Trophoblast cell (in vitro differentiated cells and primary cell): ENCODE measurements at regions not wholly inside any gene's neighbourhood (a gene's known extent, or its start where the extent isn't known, plus 50 kb on each side); places are given as distances from the start of the nearest gene placed in this dataset.

Experiments used
- DNase-seq, 2 donors: peaks; one replicate each; pipeline ENCODE4 v3.0.0-alpha.2; 2016
- H2AFZ ChIP-seq: 2 replicates; pipeline ENCODE4 v1.6.1; 2013; ENCODE audit warnings: low read length, moderate library complexity, mild to moderate bottlenecking; ENCODE audit not compliant: insufficient read depth, poor library complexity
- H2AK5ac ChIP-seq: 2 replicates; pipeline ENCODE4 v1.6.1; 2013; ENCODE audit warnings: mild to moderate bottlenecking, low read length
- H2BK120ac ChIP-seq: 2 replicates; pipeline ENCODE4 v1.6.1; 2013; ENCODE audit warnings: low read length, mild to moderate bottlenecking, moderate library complexity; ENCODE audit not compliant: insufficient read depth, poor library complexity
- H2BK12ac ChIP-seq: 2 replicates; pipeline ENCODE4 v1.6.1; 2013; ENCODE audit warnings: mild to moderate bottlenecking, low read length, moderate library complexity
- H2BK5ac ChIP-seq: 2 replicates; pipeline ENCODE4 v1.6.1; 2013; ENCODE audit warnings: low read length, low read depth, moderate library complexity, mild to moderate bottlenecking; ENCODE audit not compliant: poor library complexity
- H3K14ac ChIP-seq: 2 replicates; pipeline ENCODE4 v1.6.1; 2013; ENCODE audit warnings: mild to moderate bottlenecking, low read length
- H3K18ac ChIP-seq: 2 replicates; pipeline ENCODE4 v1.6.1; 2013; ENCODE audit warnings: mild to moderate bottlenecking, low read length
- H3K23ac ChIP-seq: 2 replicates; pipeline ENCODE4 v1.6.1; 2013; ENCODE audit warnings: low read length
- H3K27ac ChIP-seq: 2 replicates; pipeline ENCODE4 v1.5.1; 2013; ENCODE audit warnings: low read depth, mild to moderate bottlenecking, inconsistent platforms, low read length, moderate library complexity
- H3K27me3 ChIP-seq: 2 replicates; pipeline ENCODE4 v1.6.1; 2013; ENCODE audit warnings: inconsistent platforms, mild to moderate bottlenecking, low read length, moderate library complexity; ENCODE audit not compliant: insufficient read depth
- H3K36me3 ChIP-seq, 2 experiments: 1 replicate in 1 of 2; 2 replicates in 1 of 2; pipeline ENCODE4 v1.6.1; 2013; ENCODE audit warnings: low read length in 2 of 2, mild to moderate bottlenecking in 2 of 2, moderate library complexity in 1 of 2; ENCODE audit not compliant: insufficient read depth in 2 of 2, control insufficient read depth in 1 of 2
- H3K4ac ChIP-seq: 2 replicates; pipeline ENCODE4 v1.6.1; 2013; ENCODE audit warnings: low read depth, mild to moderate bottlenecking, low read length, moderate library complexity
- H3K4me1 ChIP-seq, 2 experiments: 1 replicate in 1 of 2; 2 replicates in 1 of 2; pipeline ENCODE4 v1.6.1; 2013; ENCODE audit warnings: low read length in 2 of 2, mild to moderate bottlenecking in 2 of 2, moderate library complexity in 1 of 2; ENCODE audit not compliant: insufficient read depth in 2 of 2, control insufficient read depth in 1 of 2
- H3K4me2 ChIP-seq: 2 replicates; pipeline ENCODE4 v1.6.1; 2013; ENCODE audit warnings: inconsistent platforms, mild to moderate bottlenecking, low read length, moderate library complexity
- H3K4me3 ChIP-seq: 2 replicates; pipeline ENCODE4 v1.5.1; 2013; ENCODE audit warnings: mild to moderate bottlenecking, low read depth, low read length, inconsistent platforms
- H3K79me1 ChIP-seq: one replicate; pipeline ENCODE4 v1.6.1; 2013; ENCODE audit warnings: low read length
- H3K79me2 ChIP-seq: 2 replicates; pipeline ENCODE4 v1.6.1; 2013; ENCODE audit warnings: low read length, mild to moderate bottlenecking; ENCODE audit not compliant: control insufficient read depth, insufficient read depth, poor library complexity
- H3K9ac ChIP-seq: 2 replicates; pipeline ENCODE4 v1.6.1; 2013; ENCODE audit warnings: mild to moderate bottlenecking, low read length
- H3K9me3 ChIP-seq: 2 replicates; pipeline ENCODE4 v1.6.1; 2013; ENCODE audit warnings: low read depth, mild to moderate bottlenecking, control low read depth, inconsistent platforms, low read length; ENCODE audit not compliant: insufficient read depth
- H4K12ac ChIP-seq: 2 replicates; pipeline ENCODE4 v1.6.1; 2013; ENCODE audit warnings: low read depth, mild to moderate bottlenecking, low read length, moderate library complexity
- H4K8ac ChIP-seq: 2 replicates; pipeline ENCODE4 v1.6.1; 2013; ENCODE audit warnings: low read depth, mild to moderate bottlenecking, low read length, moderate library complexity
- H4K91ac ChIP-seq: one replicate; pipeline ENCODE4 v1.6.1; 2013; ENCODE audit warnings: low read depth, mild to moderate bottlenecking, low read length, moderate library complexity
- WGBS: extraction: QIAGEN DNeasy Blood & Tissue Kit; methylation state at CpG from one replicate; pipeline ENCODE4 v1.1.7; 2013; ENCODE audit warnings: missing lambda C conversion rate; ENCODE audit not compliant: insufficient read length, insufficient coverage; ENCODE audit errors: extremely low coverage; 5-methylcytosine and 5-hydroxymethylcytosine counted together

DNA sequence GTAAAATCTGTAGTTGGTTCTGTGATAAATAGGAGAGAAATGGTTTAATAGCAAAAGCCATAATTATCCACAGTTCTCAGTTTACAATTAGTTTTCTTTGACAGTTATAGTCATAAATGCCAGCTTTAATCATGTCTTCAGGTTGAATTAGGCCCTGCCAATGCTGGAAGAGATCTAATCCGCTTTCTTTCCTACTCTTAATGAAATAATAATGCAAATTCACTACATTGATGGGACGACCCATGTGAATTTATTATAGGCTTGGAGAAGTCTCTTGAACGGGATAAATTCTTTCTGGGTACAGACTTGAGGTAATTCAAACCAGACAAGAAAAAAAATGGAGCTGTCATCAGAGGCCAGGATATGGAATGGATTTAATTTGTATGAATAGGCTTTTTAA is 950.4 kb downstream of the EFNA5 start:
- H3K36me3 ChIP-seq: no peaks in the 10 kb centered on the region
- H3K4me1 ChIP-seq: no peaks in the 10 kb centered on the region
- H4K12ac ChIP-seq: no peak overlapping the region
- no peak overlapping the region for H4K91ac ChIP-seq
- no CpG with 5 or more reads among the region's 3 CpGs for WGBS
- no peaks in the 10 kb centered on the region for H3K27me3 ChIP-seq
- H2BK5ac ChIP-seq: no peak overlapping the region
- H3K79me2 ChIP-seq: no peaks in the 10 kb centered on the region
- no peak for DNase-seq
- no peak overlapping the region for H3K9ac ChIP-seq
- H3K27ac ChIP-seq: no peak overlapping the region
- no peaks in the 10 kb centered on the region for H3K9me3 ChIP-seq
- H3K14ac ChIP-seq: no peak overlapping the region
- no peak overlapping the region for H3K4me2 ChIP-seq
- no peak overlapping the region for H2AK5ac ChIP-seq
- H3K4me3 ChIP-seq: no peak overlapping the region
- H2AFZ ChIP-seq: no peak overlapping the region
- H3K79me1 ChIP-seq: no peaks in the 10 kb centered on the region
- no peak overlapping the region for H2BK12ac ChIP-seq
- no peak overlapping the region for H3K23ac ChIP-seq
- H4K8ac ChIP-seq: no peak overlapping the region
- no peak overlapping the region for H3K18ac ChIP-seq
- H3K4ac ChIP-seq: no peak overlapping the region
- H2BK120ac ChIP-seq: no peak overlapping the region

DNA sequence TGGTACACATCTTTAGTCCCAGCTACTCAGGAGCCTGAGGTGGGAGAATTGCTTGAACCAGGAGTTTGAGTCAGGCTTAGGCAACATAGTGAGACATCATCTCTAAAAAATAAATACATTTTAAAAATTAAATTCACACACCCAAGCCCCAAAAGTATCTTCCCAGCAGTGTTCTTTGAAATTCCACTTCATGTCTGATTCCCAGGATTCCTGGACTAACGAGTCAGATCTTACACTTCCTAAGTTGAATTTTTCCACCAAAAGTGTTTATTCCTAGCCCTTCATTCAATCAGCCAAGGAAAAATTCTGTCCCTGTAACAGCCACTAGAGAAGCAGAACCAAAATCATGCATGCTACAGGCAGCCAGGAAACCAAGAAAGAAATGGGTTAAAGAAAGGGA is 970.9 kb downstream of the EFNA5 start:
- Histone ChIP-seq H3K4me2 (no peak overlapping the region), H3K79me1 (no peaks in the 10 kb centered on the region), H3K9me3 (no peaks in the 10 kb centered on the region), H3K79me2 (no peaks in the 10 kb centered on the region), H4K12ac (no peak overlapping the region), H3K36me3 (no peaks in the 10 kb centered on the region), H3K14ac (no peak overlapping the region), H3K9ac (no peak overlapping the region), H3K4ac (no peak overlapping the region), H3K27ac (no peak overlapping the region), H4K8ac (no peak overlapping the region), H2BK12ac (no peak overlapping the region), H2BK5ac (no peak overlapping the region), H3K23ac (no peak overlapping the region), H2BK120ac (no peak overlapping the region), H2AFZ (no peak overlapping the region), H3K18ac (no peak overlapping the region), H3K4me1 (no peaks in the 10 kb centered on the region), H4K91ac (no peak overlapping the region), H3K27me3 (no peaks in the 10 kb centered on the region), H2AK5ac (no peak overlapping the region), H3K4me3 (no peak overlapping the region)
- no CpG with 5 or more reads among the region's 1 CpG for WGBS
- no peak for DNase-seq

DNA sequence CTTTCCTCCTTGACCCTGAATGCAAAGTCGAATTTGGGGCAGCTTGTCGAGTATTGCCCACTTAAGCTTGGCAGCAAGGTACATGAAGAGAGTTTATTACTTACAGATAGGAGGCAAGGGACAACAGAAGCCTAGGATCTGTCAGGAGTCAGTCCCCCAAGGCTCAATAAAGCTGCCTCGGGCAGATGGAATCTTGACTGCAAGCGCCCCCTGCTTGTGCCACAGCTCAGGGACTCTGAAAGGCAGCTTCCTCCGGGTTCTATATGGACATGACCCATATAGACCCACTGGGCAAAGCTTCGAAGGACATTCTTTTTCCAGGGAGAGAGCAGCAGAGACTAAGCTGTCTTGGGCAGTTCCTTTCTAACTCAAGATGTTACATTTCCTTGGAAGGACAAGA is 971.5 kb downstream of the EFNA5 start:
- H3K27me3 ChIP-seq: no peaks in the 10 kb centered on the region
- H3K9me3 ChIP-seq: no peaks in the 10 kb centered on the region
- H2BK12ac ChIP-seq: no peak overlapping the region
- H3K14ac ChIP-seq: no peak overlapping the region
- no peak overlapping the region for H2AK5ac ChIP-seq
- no peaks in the 10 kb centered on the region for H3K79me2 ChIP-seq
- H3K9ac ChIP-seq: no peak overlapping the region
- H3K18ac ChIP-seq: no peak overlapping the region
- no peak overlapping the region for H3K4me3 ChIP-seq
- no peak overlapping the region for H3K27ac ChIP-seq
- no peak overlapping the region for H2AFZ ChIP-seq
- H2BK120ac ChIP-seq: no peak overlapping the region
- no peaks in the 10 kb centered on the region for H3K4me1 ChIP-seq
- DNase-seq: no peak
- no peaks in the 10 kb centered on the region for H3K36me3 ChIP-seq
- H3K23ac ChIP-seq: no peak overlapping the region
- H2BK5ac ChIP-seq: no peak overlapping the region
- no peak overlapping the region for H4K12ac ChIP-seq
- no peak overlapping the region for H4K91ac ChIP-seq
- no peak overlapping the region for H3K4ac ChIP-seq
- H4K8ac ChIP-seq: no peak overlapping the region
- H3K79me1 ChIP-seq: no peaks in the 10 kb centered on the region
- H3K4me2 ChIP-seq: no peak overlapping the region
- no CpG with 5 or more reads among the region's 6 CpGs for WGBS

DNA sequence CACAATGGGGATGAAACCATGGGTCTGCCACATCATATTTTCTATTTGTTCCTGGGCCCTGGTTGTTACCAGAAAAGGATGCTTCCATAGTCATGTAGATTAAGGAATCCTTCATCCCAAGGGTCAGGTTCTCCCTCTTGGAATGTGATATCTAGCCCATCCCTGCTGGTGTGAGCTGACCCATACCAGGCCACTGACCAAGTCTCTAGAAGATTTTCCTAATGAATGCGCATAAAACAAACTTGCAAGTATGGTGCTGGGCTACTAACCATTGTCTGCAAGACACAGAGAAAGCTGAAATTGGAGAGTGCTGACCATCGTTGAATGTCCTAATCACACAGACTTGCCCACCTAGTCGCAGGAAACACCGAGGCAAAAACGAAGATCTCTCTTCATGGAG is 972.6 kb downstream of the EFNA5 start:
- Histone ChIP-seq H3K79me2 (no peaks in the 10 kb centered on the region), H3K4me1 (no peaks in the 10 kb centered on the region), H3K9ac (no peak overlapping the region), H3K36me3 (no peaks in the 10 kb centered on the region), H4K8ac (no peak overlapping the region), H4K91ac (no peak overlapping the region), H2BK120ac (no peak overlapping the region), H3K23ac (no peak overlapping the region), H3K27ac (no peak overlapping the region), H3K4ac (no peak overlapping the region), H3K79me1 (no peaks in the 10 kb centered on the region), H4K12ac (no peak overlapping the region), H2BK12ac (no peak overlapping the region), H3K18ac (no peak overlapping the region), H3K27me3 (no peaks in the 10 kb centered on the region), H2AK5ac (no peak overlapping the region), H3K9me3 (no peaks in the 10 kb centered on the region), H3K4me2 (no peak overlapping the region), H3K4me3 (no peak overlapping the region), H2BK5ac (no peak overlapping the region), H2AFZ (no peak overlapping the region), H3K14ac (no peak overlapping the region)
- WGBS: no CpG with 5 or more reads among the region's 5 CpGs
- DNase-seq: no peak
